ENCODE measurements at regions not wholly inside any gene's neighbourhood (a gene's known extent, or its start where the extent isn't known, plus 50 kb on each side); places are given as distances from the start of the nearest gene placed in this dataset.
A peak's percentile ranks its signal among the peaks of the same experiment; 100 is the strongest.

GRCh38 chrX:100512471-100512870, 72.3 kb upstream of the TNMD start:
- DNase-seq (ENCODE audit: low read depth) = peak; percentile 2

- DNase-seq (ENCODE audit: low read depth) = no peak
Observed at GRCh38 chrX:100494646-100495370, 84.7 kb upstream of the PCDH19 start.

- no peak for DNase-seq (ENCODE audit: low read depth)
Observed at GRCh38 chrX:100491174-100491573, 81.1 kb upstream of the PCDH19 start.

- no peak for DNase-seq (ENCODE audit: low read depth)
Observed at GRCh38 chrX:100487795-100488194, 77.7 kb upstream of the PCDH19 start.

GRCh38 chrX:100484971-100485370, 74.9 kb upstream of the PCDH19 start:
- no peak for DNase-seq (ENCODE audit: low read depth)

- no peak for DNase-seq (ENCODE audit: low read depth)
Observed at GRCh38 chrX:100479329-100479728, 69.3 kb upstream of the PCDH19 start.

GRCh38 chrX:100478714-100479306, 68.7 kb upstream of the PCDH19 start:
- DNase-seq (ENCODE audit: low read depth) = no peak

GRCh38 chrX:100477958-100478357, 67.9 kb upstream of the PCDH19 start:
- DNase-seq (ENCODE audit: low read depth) = no peak

GRCh38 chrX:100477467-100477866, 67.4 kb upstream of the PCDH19 start:
- DNase-seq (ENCODE audit: low read depth) = no peak

Data from amniotic epithelial cell (primary cell).